GM18505 (cell line): ENCODE measurements at regions not wholly inside any gene's neighbourhood (a gene's known extent, or its start where the extent isn't known, plus 50 kb on each side); places are given as distances from the start of the nearest gene placed in this dataset.

Experiments
- ATAC-seq: cut with Tn5 transposase; IDR thresholded peaks from one replicate; pipeline ENCODE4 v1.9.1; 2021; ENCODE audit not compliant: unreplicated experiment
- POLR2A ChIP-seq: IDR thresholded peaks from 4 replicates; pipeline ENCODE4 v1.6.1; 2011; ENCODE audit warnings: borderline replicate concordance; ENCODE audit not compliant: insufficient read depth, insufficient read length; ENCODE audit errors: extremely low read depth

DNA sequence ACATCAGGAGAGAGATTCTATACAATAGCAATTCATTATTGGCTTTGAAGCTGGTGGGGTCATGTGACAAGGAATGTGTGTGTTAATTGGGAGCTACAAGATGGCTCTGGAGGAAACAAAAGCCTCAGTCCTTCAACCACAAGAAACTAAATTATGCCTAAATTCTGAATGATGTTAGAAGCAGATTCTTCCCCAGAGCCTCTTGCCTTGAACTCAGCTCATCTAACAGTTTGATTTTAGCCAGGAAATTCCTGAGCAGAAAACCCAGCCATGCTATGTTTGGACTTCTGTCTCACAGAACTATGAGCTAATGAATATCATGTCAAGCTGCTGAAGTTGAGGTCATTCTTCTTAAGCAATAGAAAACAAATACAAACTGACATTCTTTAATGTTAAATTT, 274.7 kb downstream of the SLC6A15 start:
- no peak for TF ChIP-seq POLR2A
- no peak for ATAC-seq

- ATAC-seq = no peak
- no peak for TF ChIP-seq POLR2A
Measured at GRCh38 chr12:84636801-84637290, 275.8 kb downstream of the SLC6A15 start.

- no peak for ATAC-seq
- no peak for TF ChIP-seq POLR2A
Measured at GRCh38 chr12:84634526-84634925, 278.1 kb downstream of the SLC6A15 start.

GRCh38 chr12:84632556-84632955, 280.0 kb downstream of the SLC6A15 start:
- no peak for TF ChIP-seq POLR2A
- no peak for ATAC-seq

DNA sequence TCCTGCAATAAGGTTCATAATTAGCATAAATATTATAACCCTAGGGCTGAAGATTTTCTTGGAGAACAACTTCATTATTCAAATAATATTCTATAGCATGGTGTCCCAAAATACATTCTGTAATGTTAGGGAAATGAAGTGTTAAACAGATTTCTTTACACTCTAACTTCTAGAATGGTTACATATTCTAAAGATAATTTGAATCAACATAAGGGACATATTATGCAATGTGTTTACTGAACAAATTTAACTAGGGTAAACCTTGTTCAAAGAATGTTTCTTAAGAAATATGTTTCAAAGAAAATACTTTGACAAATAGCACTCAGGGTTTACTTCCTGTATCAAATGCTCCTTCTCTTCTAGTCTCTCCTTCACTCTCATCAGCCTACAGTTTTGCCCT, 281.6 kb downstream of the SLC6A15 start:
- no peak for ATAC-seq
- no peak for TF ChIP-seq POLR2A

DNA sequence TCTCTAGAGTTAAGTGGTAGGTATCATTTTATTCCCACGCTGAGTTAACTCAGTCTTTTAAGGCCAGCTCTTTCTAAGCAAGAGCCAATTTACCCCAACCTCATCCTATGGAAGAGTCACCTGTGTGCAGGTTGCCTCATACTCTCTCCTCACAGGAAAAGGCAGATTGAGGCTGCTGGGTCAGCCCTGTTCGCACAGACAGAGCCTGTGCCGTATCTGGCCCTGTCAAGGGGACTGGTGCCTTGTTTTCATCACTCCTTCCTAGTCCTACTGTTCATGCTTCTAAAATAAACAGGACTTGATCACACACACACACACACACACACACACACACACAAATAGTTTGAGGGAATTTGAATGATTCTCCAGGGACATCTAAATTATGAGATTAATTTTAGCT, 285.0 kb downstream of the SLC6A15 start:
- ATAC-seq = no peak
- no peak for TF ChIP-seq POLR2A

- ATAC-seq = no peak
- no peak for TF ChIP-seq POLR2A
Measured at GRCh38 chr12:84624601-84625000, 288.0 kb downstream of the SLC6A15 start.

DNA sequence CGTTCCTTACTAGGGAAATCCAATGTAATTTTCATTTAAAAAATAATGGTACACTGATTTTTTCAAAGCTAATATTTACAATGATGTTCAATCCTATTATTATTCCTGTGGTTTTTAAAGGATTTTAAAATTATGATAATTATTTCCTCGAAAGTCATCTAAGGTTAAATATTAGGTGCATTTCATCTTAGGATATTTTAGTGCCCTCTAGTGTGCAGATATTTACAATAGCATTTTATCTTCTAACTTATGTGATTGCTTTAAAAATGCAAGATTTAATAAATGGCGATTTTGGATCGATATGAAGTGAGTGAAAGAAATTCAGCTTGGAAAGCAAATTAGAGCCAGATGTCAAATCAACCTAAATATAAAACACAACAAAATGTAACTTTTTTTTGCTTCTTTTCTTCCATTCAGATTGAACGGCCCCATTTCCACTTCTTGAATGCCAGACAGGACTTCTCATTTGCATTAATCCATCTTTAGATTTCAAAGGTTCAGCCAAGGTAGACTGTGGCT, 293.5 kb downstream of the SLC6A15 start:
- TF ChIP-seq POLR2A = no peak
- no peak for ATAC-seq

- no peak for ATAC-seq
- TF ChIP-seq POLR2A = no peak
Measured at GRCh38 chr12:84607170-84607819, 305.3 kb downstream of the SLC6A15 start.

DNA sequence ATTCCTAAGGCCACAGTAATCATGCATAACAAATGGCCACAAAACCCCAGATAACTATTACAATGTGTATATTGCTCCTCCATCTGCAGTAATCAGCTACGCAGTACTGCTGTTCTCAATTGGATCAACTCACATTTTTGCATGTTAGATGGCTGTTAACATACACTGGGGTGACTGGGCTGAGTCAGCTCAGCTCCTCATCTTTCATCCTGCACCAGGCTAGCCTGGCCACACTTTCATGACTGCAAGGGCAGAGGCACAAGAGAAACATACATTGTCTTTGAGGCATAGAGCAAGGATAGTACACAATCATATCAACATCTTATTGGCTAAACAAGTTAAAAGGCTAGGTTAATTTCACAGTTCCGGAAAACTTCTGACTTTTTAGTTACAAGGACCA, 306.6 kb downstream of the SLC6A15 start:
- ATAC-seq = no peak
- no peak for TF ChIP-seq POLR2A

GRCh38 chr12:84604551-84604950, 308.0 kb downstream of the SLC6A15 start:
- ATAC-seq = no peak
- TF ChIP-seq POLR2A = no peak

- no peak for ATAC-seq
- no peak for TF ChIP-seq POLR2A
Measured at GRCh38 chr12:84603484-84604248, 308.9 kb downstream of the SLC6A15 start.

DNA sequence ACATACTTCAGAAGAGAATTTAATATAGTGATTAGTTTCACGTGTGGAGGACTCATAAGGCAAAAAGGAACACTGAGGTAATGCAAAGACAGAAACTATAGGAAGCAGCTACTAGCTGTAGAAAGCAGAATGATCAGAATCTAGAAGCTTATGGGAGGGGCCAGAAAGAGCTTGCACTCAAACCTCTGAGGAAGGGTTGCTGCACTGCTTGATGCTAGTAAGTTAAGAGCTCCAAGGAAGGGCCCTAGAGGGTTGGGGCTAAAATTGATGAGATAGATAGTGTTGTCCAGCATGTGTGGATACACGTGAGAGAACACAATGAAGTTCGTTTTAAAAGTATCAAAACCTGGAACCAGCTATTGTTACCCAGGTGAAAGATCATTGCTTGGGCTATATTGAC, 311.1 kb downstream of the SLC6A15 start:
- no peak for ATAC-seq
- TF ChIP-seq POLR2A = no peak

- no peak for ATAC-seq
- no peak for TF ChIP-seq POLR2A
Measured at GRCh38 chr12:84599539-84599938, 313.1 kb downstream of the SLC6A15 start.
